ENCODE measurements at regions not wholly inside any gene's neighbourhood (a gene's known extent, or its start where the extent isn't known, plus 50 kb on each side); places are given as distances from the start of the nearest gene placed in this dataset.

- Histone ChIP-seq H2BK15ac (ENCODE audit: low read depth, low read length) (no peak overlapping the region), H2AK5ac (ENCODE audit: insufficient read length, low read length) (no peak overlapping the region), H2BK12ac (ENCODE audit: insufficient read length, low read depth, low read length) (no peak overlapping the region), H3K27me3 (ENCODE audit: insufficient read depth, low read length) (no peaks in the 10 kb centered on the region), H3K4me1 (ENCODE audit: insufficient read depth, low read length) (no peaks in the 10 kb centered on the region), H3K27ac (ENCODE audit: insufficient read length, low read depth, low read length) (no peak overlapping the region), H3K18ac (ENCODE audit: insufficient read length, low read depth, low read length) (no peak overlapping the region), H2BK120ac (ENCODE audit: low read depth, low read length, poor library complexity, severe bottlenecking) (no peak overlapping the region), H3K9ac (ENCODE audit: extremely low read depth, insufficient read length, low read length) (no peak overlapping the region), H3K79me2 (ENCODE audit: insufficient read depth, low read length) (no peaks in the 10 kb centered on the region), H3K23me2 (ENCODE audit: insufficient read length, low read depth, low read length, poor library complexity, severe bottlenecking) (no peaks in the 10 kb centered on the region), H4K20me1 (ENCODE audit: control insufficient read depth, insufficient read depth, insufficient read length) (no peaks in the 10 kb centered on the region), H3K4ac (ENCODE audit: low read depth, low read length) (no peak overlapping the region), H3T11ph (ENCODE audit: low read length) (no peak overlapping the region), H3K79me1 (ENCODE audit: insufficient read depth, low read depth, low read length, poor library complexity, severe bottlenecking) (no peaks in the 10 kb centered on the region), H3K56ac (ENCODE audit: insufficient read length, low read depth, low read length) (no peak overlapping the region), H3K4me2 (ENCODE audit: insufficient read depth, insufficient read length, low read length) (no peak overlapping the region), H4K8ac (replicated peaks; ENCODE audit: insufficient read length, low read depth, low read length) (no peak overlapping the region), H3K23ac (ENCODE audit: insufficient read length, low read depth, low read length) (no peak overlapping the region), H3K9me3 (ENCODE audit: control insufficient read depth, low read depth, low read length) (no peaks in the 10 kb centered on the region), H2BK20ac (ENCODE audit: low read depth, low read length, poor library complexity, severe bottlenecking) (no peak overlapping the region), H2BK5ac (ENCODE audit: insufficient read length, low read length) (no peak overlapping the region), H2AFZ (ENCODE audit: low read length) (no peak overlapping the region), H3K14ac (ENCODE audit: insufficient read depth, low read length) (no peak overlapping the region), H4K91ac (ENCODE audit: insufficient read length, low read depth, low read length) (no peak overlapping the region), H4K5ac (ENCODE audit: insufficient read length, low read depth, low read length) (no peak overlapping the region)
- no peaks in the 10 kb centered on the region for H3K9me3 Mint-ChIP-seq
- WGBS (ENCODE audit: extremely low coverage, insufficient read length, low lambda C conversion rate), result no CpG with 5 or more reads among the region's 4 CpGs
- peaks cover 3 to 15% (median 12%) of the 10 kb centered on the region in 3 experiments; a peak in 5 of 7 replicates for H3K36me3 Mint-ChIP-seq (ENCODE audit: insufficient read depth in 1 of 3, low read depth in 3 of 3)
- H3K4me1 Mint-ChIP-seq, result peaks cover 0 to 2% of the 10 kb centered on the region in 2 experiments; a peak in 2 of 4 replicates
- H3K4me3 Mint-ChIP-seq, result no peak overlapping the region
- no peaks in the 10 kb centered on the region for H3K27me3 Mint-ChIP-seq (ENCODE audit: low read depth)
- H3K27ac Mint-ChIP-seq, result no peak overlapping the region; a peak in 1 of 7 replicates
- DNase-seq, result no peak
- no peak for TF ChIP-seq CTCF (conservative IDR thresholded peaks at IDR 0.05)
Measured at GRCh38 chr11:92885600-92885999, 83.9 kb upstream of the MTNR1B start.
